ENCODE measurements at regions not wholly inside any gene's neighbourhood (a gene's known extent, or its start where the extent isn't known, plus 50 kb on each side); places are given as distances from the start of the nearest gene placed in this dataset.

DNA sequence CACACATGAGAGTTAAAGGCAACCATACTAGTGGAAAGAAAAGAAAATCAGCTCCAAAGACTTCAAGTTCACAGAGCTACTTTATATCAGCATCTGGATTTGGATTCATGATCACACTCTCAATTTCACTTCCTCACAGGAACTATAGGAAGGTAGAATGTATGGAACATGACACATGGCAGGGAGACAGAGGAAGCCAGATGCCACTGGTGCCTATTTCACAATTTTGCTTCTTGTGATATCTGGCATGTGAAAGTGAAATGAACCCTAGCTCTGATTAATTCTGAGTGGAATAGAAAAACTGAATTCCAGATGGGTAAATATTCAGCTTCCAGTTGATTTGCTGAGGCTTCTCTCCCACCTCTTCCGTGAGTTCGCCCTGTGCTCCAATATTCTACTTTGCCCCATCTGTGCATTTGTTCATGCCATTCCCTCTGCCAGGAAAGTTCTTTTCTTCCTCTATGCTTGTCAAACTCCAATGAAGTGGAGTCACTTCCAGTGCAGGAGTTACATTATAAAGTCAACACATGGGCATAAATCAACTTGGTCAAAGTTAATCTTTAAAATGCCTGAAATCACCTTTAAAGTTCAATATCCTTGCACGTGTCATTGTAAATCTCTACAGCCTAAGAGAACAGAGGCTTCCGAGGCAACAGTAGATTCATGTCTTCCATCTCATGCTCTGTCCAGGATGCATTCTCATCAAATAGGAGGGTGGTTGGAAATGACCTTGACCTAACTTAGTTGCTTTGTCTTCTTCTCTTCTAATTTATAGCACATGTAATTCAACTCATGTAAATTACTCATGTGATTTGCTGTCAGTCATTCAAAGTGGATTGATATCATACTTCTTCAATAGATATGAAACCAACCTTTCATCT lies 275.3 kb downstream of the HIVEP2 start:
- intact Hi-C loops (cut with DNase I), result no loop called here
- DNase-seq (no peak), ATAC-seq (no peak)
- Histone ChIP-seq H3K4me3 (no peak overlapping the region), H3K27ac (no peak overlapping the region), H3K27me3 (no peaks in the 10 kb centered on the region), H3K9me3 (no peaks in the 10 kb centered on the region), H3K4me1 (no peaks in the 10 kb centered on the region), H3K36me3 (no peaks in the 10 kb centered on the region)
- TF ChIP-seq, protein P1, sequence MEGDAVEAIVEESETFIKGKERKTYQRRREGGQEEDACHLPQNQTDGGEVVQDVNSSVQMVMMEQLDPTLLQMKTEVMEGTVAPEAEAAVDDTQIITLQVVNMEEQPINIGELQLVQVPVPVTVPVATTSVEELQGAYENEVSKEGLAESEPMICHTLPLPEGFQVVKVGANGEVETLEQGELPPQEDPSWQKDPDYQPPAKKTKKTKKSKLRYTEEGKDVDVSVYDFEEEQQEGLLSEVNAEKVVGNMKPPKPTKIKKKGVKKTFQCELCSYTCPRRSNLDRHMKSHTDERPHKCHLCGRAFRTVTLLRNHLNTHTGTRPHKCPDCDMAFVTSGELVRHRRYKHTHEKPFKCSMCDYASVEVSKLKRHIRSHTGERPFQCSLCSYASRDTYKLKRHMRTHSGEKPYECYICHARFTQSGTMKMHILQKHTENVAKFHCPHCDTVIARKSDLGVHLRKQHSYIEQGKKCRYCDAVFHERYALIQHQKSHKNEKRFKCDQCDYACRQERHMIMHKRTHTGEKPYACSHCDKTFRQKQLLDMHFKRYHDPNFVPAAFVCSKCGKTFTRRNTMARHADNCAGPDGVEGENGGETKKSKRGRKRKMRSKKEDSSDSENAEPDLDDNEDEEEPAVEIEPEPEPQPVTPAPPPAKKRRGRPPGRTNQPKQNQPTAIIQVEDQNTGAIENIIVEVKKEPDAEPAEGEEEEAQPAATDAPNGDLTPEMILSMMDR (IDR thresholded peaks at IDR 0.05), result no peak

DNA sequence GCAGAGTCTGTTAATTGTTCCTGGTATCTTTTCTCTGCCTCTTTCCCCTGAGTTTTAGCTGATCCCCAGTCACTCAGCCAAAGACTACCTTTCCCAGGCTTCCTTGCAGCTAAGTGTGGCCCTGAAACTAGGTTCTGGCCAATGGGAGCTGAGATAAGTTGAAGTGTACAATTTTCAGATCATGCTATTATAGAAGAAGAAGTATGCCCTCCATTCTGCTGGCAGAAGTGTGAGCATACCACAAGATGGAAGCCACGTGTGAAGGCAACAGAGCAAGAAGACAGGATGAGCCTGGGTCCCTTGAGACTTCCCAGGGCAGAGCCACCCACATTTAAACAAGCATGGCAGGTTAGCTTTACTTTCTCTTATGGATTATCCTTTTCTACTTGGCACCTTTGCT lies 273.2 kb downstream of the HIVEP2 start:
- Histone ChIP-seq H3K27ac (no peak overlapping the region), H3K4me3 (no peak overlapping the region), H3K9me3 (no peaks in the 10 kb centered on the region), H3K4me1 (no peaks in the 10 kb centered on the region), H3K36me3 (no peaks in the 10 kb centered on the region), H3K27me3 (no peaks in the 10 kb centered on the region)
- TF ChIP-seq, protein P1 (IDR thresholded peaks at IDR 0.05), result no peak
- ATAC-seq (no peak), DNase-seq (no peak)
- intact Hi-C loops (cut with DNase I), result no loop called here

DNA sequence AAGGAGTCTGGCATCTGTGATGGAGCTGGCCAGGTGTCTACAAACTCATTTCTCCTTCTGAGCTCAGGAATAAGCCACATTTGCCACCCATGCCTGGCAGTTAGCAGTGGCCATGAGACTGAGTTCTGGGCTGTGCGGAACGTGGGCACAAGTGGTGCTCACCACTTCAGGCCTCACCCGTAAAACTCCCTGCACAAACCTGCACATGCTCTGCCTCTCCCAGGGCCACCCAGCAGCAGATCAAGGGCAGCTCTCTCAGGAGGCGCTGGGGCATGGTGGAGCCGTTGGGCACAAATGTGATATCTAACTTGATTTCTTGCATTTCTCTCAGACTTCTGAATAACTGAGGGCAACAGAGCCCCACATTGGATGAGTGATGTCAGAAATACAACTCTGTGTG lies 269.5 kb downstream of the HIVEP2 start:
- Histone ChIP-seq H3K27ac (no peak overlapping the region), H3K4me1 (no peaks in the 10 kb centered on the region), H3K27me3 (no peaks in the 10 kb centered on the region), H3K4me3 (no peak overlapping the region), H3K36me3 (no peaks in the 10 kb centered on the region), H3K9me3 (no peaks in the 10 kb centered on the region)
- ATAC-seq, result no peak
- intact Hi-C loops (cut with DNase I), result no loop called here
- peak in 1 of 4 donors; percentile 62 for DNase-seq
- TF ChIP-seq, protein P1 (IDR thresholded peaks at IDR 0.05), result no peak

DNA sequence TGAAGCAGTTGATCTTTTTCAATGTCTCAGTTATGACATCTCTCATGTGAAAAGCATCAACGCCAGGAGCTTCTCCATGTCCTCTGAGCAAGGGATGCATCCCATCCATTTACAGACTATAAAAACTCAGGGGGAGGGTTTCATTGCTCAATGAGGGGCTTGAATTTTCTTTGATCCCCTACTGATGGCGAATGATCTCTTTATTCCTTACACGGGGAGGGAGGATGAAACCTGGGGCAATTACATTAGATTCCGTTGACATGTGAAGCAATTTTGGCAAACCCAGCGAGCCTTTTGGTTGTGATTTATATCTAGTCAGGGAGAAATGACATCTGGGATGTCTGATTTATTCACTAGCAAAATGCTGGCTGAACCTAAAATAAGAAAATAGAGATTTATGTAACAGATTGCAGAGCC lies 268.9 kb downstream of the HIVEP2 start:
- peak in 2 of 4 donors; percentile 89 to 92 for DNase-seq
- ATAC-seq, result peak; percentile 57
- Histone ChIP-seq H3K27ac (no peak overlapping the region), H3K4me3 (no peak overlapping the region), H3K4me1 (no peaks in the 10 kb centered on the region), H3K36me3 (no peaks in the 10 kb centered on the region), H3K9me3 (no peaks in the 10 kb centered on the region), H3K27me3 (no peaks in the 10 kb centered on the region)
- intact Hi-C loops (cut with DNase I), result no loop called here
- TF ChIP-seq, protein P1 (IDR thresholded peaks at IDR 0.05), result no peak

DNA sequence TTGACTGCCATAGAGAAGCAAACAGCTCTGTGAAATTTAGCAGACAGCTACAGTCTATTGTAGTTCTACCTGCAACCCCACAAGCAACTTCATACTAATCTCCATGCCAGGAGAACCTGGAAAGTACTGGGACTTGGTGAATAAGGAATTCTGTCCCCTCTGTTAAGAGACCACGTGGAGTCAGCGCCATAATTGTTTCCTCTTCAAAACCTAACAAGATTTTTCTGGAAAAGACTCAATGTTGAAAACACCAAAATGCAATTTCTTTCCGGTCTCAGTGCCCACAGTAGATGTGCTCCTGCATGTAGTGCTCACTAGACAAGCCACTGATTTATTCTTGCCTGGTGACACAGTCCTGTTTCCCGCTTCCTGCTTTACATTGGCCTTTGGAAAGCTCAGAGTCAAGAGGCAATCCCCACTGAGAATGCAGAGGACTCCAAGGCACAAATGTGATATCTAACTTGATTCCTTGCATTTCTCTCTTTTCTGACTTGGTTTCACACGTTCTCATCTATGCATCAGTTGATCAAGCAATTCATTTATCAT lies 268.3 kb downstream of the HIVEP2 start:
- no peak for ATAC-seq
- H3K27me3 ChIP-seq, result no peaks in the 10 kb centered on the region

More for the DNA sequence above, 268.3 kb downstream of the HIVEP2 start:
- DNase-seq, result no peak
- TF ChIP-seq, protein P1 (IDR thresholded peaks at IDR 0.05), result no peak
- Histone ChIP-seq H3K4me3 (no peak overlapping the region), H3K27ac (no peak overlapping the region), H3K4me1 (no peaks in the 10 kb centered on the region), H3K36me3 (no peaks in the 10 kb centered on the region), H3K9me3 (no peaks in the 10 kb centered on the region)
- intact Hi-C loops (cut with DNase I), result no loop called here
